T-helper 1 cell treated with Interleukin-12 subunit alpha and Interleukin-12 subunit beta and Interleukin-4 antibody, amounts not matched to agents 30 ng/mL and 1 ng/mL, for 36 hours (primary cell): ENCODE measurements at regions not wholly inside any gene's neighbourhood (a gene's known extent, or its start where the extent isn't known, plus 50 kb on each side); places are given as distances from the start of the nearest gene placed in this dataset.
"Not testable (repeated sequence)": the region's sequence is repeated elsewhere in the genome, so short reads cannot be mapped to it uniquely, and the experiment has no call there.

Source experiments
- intact Hi-C: fragments of 100-400 bp; cut with micrococcal nuclease; formaldehyde crosslinking; loops from one replicate; pipeline ENCODE4 v1.15.1; 2024

- intact Hi-C loops = no loop called here
These were observed 484.7 kb downstream of the DACH1 start for GRCh38 chr13:71382285-71382684.

GRCh38 chr13:71380191-71380590 is 486.8 kb downstream of the DACH1 start:
- intact Hi-C loops = no loop called here

- intact Hi-C loops = no loop called here
These were observed 487.8 kb downstream of the DACH1 start for GRCh38 chr13:71378961-71379905.

GRCh38 chr13:71374471-71375049 is 492.4 kb downstream of the DACH1 start:
- intact Hi-C loops = no loop called here

- intact Hi-C loops = no loop called here
These were observed 498.7 kb downstream of the DACH1 start for GRCh38 chr13:71368336-71368735.

- intact Hi-C loops = no loop called here
These were observed 507.0 kb downstream of the DACH1 start for GRCh38 chr13:71360041-71360440.

- intact Hi-C loops = no loop called here
These were observed 507.4 kb downstream of the DACH1 start for GRCh38 chr13:71359641-71360040.

GRCh38 chr13:71358218-71358617 is 508.8 kb downstream of the DACH1 start:
- intact Hi-C loops = no loop called here

- intact Hi-C loops = no loop called here
These were observed 512.0 kb downstream of the DACH1 start for GRCh38 chr13:71355010-71355409.

- intact Hi-C loops = loop anchor here (5.0 kb wide), 1 partner anchor 1526 kb away; no protein-coding TSS in a partner anchor
These were observed 516.1 kb downstream of the DACH1 start for GRCh38 chr13:71350886-71351285.

GRCh38 chr13:71345856-71346255 is 521.1 kb downstream of the DACH1 start:
- intact Hi-C loops = not testable (repeated sequence)

- intact Hi-C loops = no loop called here
These were observed 527.3 kb downstream of the DACH1 start for GRCh38 chr13:71339736-71340135.

GRCh38 chr13:71339005-71339404 is 528.0 kb downstream of the DACH1 start:
- intact Hi-C loops = no loop called here

GRCh38 chr13:71338070-71338469 is 528.9 kb downstream of the DACH1 start:
- intact Hi-C loops = no loop called here

- intact Hi-C loops = no loop called here
These were observed 539.7 kb downstream of the DACH1 start for GRCh38 chr13:71327266-71327665.

GRCh38 chr13:71325556-71325955 is 541.4 kb downstream of the DACH1 start:
- intact Hi-C loops = no loop called here

GRCh38 chr13:71323266-71323665 is 543.7 kb downstream of the DACH1 start:
- intact Hi-C loops = no loop called here

- intact Hi-C loops = loop anchor here (1.0 to 2.0 kb wide), 2 partner anchors 559 to 658 kb away; no protein-coding TSS in a partner anchor
These were observed 546.6 kb downstream of the DACH1 start for GRCh38 chr13:71320452-71320851.

- intact Hi-C loops = no loop called here
These were observed 550.1 kb downstream of the DACH1 start for GRCh38 chr13:71316792-71317363.

GRCh38 chr13:71312923-71313322 is 554.1 kb downstream of the DACH1 start:
- intact Hi-C loops = no loop called here

GRCh38 chr13:71309905-71310304 is 557.1 kb downstream of the DACH1 start:
- intact Hi-C loops = no loop called here

GRCh38 chr13:71306821-71307220 is 560.2 kb downstream of the DACH1 start:
- intact Hi-C loops = no loop called here
